ENCODE measurements at regions not wholly inside any gene's neighbourhood (a gene's known extent, or its start where the extent isn't known, plus 50 kb on each side); places are given as distances from the start of the nearest gene placed in this dataset.
"Not testable (repeated sequence)": the region's sequence is repeated elsewhere in the genome, so short reads cannot be mapped to it uniquely, and the experiment has no call there.

DNA sequence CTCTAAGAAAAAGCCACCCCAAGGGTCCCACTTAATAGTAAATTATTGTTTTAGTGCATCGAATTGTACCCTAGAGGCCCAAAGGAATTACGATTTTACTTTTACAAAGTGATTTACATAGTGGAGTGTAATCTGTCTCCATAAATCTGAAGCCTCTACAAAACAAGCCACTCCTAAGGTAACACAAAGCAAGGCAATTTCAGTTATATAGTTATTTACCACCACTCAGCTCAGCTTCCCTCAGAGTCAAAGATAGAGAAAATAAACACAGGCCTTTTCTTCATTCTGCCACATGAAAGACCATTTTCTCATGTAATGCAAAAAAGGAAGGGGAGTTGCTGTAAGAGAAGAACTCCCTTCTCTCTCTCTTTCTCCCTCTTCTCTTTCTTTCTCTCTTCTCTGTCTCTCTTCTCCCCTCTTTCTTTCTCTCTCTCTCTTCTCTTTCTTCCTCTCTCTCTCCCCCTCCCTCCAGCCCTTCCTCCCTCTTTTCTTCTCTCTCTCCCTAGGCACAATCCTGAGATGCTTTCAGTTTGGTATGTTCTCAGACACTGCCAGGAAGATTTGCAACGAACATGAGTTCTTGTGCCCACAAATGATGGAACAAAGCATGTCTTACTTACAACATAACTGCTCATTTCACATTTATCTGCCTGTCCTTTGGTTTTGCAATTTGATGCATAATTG is 264.5 kb downstream of the BCL2 start (continued):
- TF ChIP-seq, protein P1, sequence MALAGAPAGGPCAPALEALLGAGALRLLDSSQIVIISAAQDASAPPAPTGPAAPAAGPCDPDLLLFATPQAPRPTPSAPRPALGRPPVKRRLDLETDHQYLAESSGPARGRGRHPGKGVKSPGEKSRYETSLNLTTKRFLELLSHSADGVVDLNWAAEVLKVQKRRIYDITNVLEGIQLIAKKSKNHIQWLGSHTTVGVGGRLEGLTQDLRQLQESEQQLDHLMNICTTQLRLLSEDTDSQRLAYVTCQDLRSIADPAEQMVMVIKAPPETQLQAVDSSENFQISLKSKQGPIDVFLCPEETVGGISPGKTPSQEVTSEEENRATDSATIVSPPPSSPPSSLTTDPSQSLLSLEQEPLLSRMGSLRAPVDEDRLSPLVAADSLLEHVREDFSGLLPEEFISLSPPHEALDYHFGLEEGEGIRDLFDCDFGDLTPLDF (CRISPR knock-in tag; IDR thresholded peaks at IDR 0.05): no peak

DNA sequence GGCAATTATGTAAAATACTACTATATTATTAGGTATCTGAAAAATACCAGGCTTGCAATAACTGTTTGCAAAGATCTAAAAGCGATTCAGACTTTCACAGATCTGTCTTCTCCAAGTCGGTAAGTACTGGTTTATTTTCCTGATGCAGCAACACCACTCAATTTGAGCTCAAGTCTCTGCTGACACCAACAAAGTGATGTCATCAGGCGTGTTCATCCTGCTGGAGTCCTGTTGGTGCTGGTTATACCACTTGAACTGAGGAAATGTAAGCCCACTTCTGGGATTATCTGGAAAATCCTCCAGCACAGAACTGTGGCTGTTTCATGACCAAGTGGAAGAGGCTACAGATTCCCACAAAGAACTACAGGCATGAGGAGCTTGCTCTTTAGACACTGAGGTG is 267.6 kb downstream of the BCL2 start:
- Mint-ChIP-seq H3K4me3 (no peak overlapping the region), H3K27me3 (ENCODE audit: low read depth) (no peaks in the 10 kb centered on the region), H3K4me1 (peaks cover 8% of the 10 kb centered on the region), H3K27ac (no peak overlapping the region), H3K36me3 (no peaks in the 10 kb centered on the region), H3K9me3 (no peaks in the 10 kb centered on the region)
- POLR2A ChIA-PET: interaction anchor here (0.6 to 1.1 kb wide), 2 partner anchors 14 to 48 kb away, joined by 3 read pairs; no protein-coding TSS in a partner anchor
- no peak for ATAC-seq
- DNase-seq (ENCODE audit: low spot score): no peak
- CTCF ChIA-PET: interaction anchor here (0.9 kb wide), 1 partner anchor 30 kb away, joined by 3 read pairs; no protein-coding TSS in a partner anchor
- no peak for TF ChIP-seq SP1 (CRISPR knock-in tag; conservative IDR thresholded peaks at IDR 0.05)
- TF ChIP-seq ZNF232 (CRISPR knock-in tag; IDR thresholded peaks at IDR 0.05): no peak
- TF ChIP-seq, protein P1 (CRISPR knock-in tag; IDR thresholded peaks at IDR 0.05): no peak
- no peak for TF ChIP-seq EMX1 (CRISPR knock-in tag; IDR thresholded peaks at IDR 0.05)

DNA sequence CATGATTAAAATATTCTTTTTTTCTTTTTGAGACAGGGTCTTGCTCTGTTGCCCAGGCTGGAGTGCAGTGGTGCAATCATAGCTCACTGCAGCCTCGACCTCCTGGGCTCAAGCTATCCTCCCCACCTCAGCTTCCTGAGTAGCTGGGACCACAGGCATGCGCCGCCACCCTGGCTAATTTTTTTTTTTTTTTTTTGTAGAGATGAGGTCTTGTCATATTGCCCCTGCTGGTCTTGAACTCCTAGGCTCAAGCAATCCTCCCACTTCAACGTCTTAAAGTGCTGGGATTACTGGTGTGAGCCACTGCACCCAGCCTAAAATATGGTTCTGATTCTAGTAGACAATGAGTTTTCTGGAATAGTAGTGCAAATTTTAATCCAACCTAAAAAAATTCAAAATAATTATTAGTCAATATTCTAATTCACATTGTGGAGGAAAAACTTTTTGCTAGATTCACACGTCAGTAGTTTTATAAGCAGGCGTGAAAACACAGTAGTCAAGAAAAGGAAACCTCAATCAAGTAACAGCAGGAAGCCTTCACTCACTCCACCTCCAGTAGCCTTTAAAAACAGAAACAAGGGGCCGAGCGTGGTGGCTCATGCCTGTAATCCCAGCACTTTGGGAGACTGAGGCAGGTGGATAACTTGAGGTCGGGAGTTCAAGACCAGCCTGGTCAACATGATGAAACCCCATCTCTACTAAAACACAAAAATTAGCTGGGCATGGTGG is 268.7 kb downstream of the BCL2 start:
- CTCF ChIA-PET: interaction anchor here (0.9 kb wide), 1 partner anchor 28 kb away, joined by 3 read pairs; no protein-coding TSS in a partner anchor
- not testable (repeated sequence) for H3K4me3 Mint-ChIP-seq

DNA sequence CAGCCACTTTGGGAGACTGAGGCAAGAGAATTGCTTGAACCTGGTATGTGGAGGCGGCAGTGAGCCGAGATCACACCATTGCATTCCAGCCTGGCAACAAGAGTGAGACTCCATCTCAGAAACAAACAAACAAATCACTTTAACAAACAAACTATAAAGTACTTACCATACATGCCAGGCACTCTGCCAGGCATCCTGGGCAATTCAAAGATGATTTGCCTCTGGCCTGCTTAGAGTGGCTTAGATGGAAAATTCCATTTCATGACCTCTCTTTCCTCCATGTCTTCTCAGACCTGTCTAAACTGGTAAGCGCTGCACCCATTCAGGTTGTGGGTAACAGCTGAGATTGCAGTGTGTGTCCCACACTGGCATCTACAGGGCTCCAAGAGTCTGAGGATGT is 273.2 kb downstream of the BCL2 start:
- no peak for ATAC-seq
- Mint-ChIP-seq H3K4me1 (no peaks in the 10 kb centered on the region), H3K4me3 (no peak overlapping the region), H3K36me3 (no peaks in the 10 kb centered on the region), H3K27ac (no peak overlapping the region), H3K27me3 (ENCODE audit: low read depth) (no peaks in the 10 kb centered on the region), H3K9me3 (no peaks in the 10 kb centered on the region)
- DNase-seq (ENCODE audit: low spot score): no peak
- ChIA-PET CTCF (no interaction called here), POLR2A (no interaction called here)
- no peak for TF ChIP-seq ZNF671 (CRISPR knock-in tag; IDR thresholded peaks at IDR 0.05)
- TF ChIP-seq NR2C2 (CRISPR knock-in tag; IDR thresholded peaks at IDR 0.05): no peak
- no peak for TF ChIP-seq NFE2L1 (CRISPR knock-in tag; IDR thresholded peaks at IDR 0.05)
- TF ChIP-seq, protein P2, sequence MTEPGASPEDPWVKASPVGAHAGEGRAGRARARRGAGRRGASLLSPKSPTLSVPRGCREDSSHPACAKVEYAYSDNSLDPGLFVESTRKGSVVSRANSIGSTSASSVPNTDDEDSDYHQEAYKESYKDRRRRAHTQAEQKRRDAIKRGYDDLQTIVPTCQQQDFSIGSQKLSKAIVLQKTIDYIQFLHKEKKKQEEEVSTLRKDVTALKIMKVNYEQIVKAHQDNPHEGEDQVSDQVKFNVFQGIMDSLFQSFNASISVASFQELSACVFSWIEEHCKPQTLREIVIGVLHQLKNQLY (CRISPR knock-in tag; IDR thresholded peaks at IDR 0.05): no peak
- TF ChIP-seq, protein P3, sequence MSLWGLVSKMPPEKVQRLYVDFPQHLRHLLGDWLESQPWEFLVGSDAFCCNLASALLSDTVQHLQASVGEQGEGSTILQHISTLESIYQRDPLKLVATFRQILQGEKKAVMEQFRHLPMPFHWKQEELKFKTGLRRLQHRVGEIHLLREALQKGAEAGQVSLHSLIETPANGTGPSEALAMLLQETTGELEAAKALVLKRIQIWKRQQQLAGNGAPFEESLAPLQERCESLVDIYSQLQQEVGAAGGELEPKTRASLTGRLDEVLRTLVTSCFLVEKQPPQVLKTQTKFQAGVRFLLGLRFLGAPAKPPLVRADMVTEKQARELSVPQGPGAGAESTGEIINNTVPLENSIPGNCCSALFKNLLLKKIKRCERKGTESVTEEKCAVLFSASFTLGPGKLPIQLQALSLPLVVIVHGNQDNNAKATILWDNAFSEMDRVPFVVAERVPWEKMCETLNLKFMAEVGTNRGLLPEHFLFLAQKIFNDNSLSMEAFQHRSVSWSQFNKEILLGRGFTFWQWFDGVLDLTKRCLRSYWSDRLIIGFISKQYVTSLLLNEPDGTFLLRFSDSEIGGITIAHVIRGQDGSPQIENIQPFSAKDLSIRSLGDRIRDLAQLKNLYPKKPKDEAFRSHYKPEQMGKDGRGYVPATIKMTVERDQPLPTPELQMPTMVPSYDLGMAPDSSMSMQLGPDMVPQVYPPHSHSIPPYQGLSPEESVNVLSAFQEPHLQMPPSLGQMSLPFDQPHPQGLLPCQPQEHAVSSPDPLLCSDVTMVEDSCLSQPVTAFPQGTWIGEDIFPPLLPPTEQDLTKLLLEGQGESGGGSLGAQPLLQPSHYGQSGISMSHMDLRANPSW (CRISPR knock-in tag; conservative IDR thresholded peaks at IDR 0.05; ENCODE audit: low read depth): no peak
- TF ChIP-seq, protein P4, sequence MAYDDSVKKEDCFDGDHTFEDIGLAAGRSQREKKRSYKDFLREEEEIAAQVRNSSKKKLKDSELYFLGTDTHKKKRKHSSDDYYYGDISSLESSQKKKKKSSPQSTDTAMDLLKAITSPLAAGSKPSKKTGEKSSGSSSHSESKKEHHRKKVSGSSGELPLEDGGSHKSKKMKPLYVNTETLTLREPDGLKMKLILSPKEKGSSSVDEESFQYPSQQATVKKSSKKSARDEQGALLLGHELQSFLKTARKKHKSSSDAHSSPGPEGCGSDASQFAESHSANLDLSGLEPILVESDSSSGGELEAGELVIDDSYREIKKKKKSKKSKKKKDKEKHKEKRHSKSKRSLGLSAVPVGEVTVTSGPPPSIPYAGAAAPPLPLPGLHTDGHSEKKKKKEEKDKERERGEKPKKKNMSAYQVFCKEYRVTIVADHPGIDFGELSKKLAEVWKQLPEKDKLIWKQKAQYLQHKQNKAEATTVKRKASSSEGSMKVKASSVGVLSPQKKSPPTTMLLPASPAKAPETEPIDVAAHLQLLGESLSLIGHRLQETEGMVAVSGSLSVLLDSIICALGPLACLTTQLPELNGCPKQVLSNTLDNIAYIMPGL (CRISPR knock-in tag; IDR thresholded peaks at IDR 0.05): no peak
- TF ChIP-seq, protein P5, sequence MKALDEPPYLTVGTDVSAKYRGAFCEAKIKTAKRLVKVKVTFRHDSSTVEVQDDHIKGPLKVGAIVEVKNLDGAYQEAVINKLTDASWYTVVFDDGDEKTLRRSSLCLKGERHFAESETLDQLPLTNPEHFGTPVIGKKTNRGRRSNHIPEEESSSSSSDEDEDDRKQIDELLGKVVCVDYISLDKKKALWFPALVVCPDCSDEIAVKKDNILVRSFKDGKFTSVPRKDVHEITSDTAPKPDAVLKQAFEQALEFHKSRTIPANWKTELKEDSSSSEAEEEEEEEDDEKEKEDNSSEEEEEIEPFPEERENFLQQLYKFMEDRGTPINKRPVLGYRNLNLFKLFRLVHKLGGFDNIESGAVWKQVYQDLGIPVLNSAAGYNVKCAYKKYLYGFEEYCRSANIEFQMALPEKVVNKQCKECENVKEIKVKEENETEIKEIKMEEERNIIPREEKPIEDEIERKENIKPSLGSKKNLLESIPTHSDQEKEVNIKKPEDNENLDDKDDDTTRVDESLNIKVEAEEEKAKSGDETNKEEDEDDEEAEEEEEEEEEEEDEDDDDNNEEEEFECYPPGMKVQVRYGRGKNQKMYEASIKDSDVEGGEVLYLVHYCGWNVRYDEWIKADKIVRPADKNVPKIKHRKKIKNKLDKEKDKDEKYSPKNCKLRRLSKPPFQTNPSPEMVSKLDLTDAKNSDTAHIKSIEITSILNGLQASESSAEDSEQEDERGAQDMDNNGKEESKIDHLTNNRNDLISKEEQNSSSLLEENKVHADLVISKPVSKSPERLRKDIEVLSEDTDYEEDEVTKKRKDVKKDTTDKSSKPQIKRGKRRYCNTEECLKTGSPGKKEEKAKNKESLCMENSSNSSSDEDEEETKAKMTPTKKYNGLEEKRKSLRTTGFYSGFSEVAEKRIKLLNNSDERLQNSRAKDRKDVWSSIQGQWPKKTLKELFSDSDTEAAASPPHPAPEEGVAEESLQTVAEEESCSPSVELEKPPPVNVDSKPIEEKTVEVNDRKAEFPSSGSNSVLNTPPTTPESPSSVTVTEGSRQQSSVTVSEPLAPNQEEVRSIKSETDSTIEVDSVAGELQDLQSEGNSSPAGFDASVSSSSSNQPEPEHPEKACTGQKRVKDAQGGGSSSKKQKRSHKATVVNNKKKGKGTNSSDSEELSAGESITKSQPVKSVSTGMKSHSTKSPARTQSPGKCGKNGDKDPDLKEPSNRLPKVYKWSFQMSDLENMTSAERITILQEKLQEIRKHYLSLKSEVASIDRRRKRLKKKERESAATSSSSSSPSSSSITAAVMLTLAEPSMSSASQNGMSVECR (CRISPR knock-in tag; IDR thresholded peaks at IDR 0.05; ENCODE audit: borderline replicate concordance): no peak

More for the DNA sequence above, 268.7 kb downstream of the BCL2 start:
- TF ChIP-seq ZNF121 (CRISPR knock-in tag; IDR thresholded peaks at IDR 0.05): peak; percentile 44; the same call in 1 of the 2 replicates
- POLR2A ChIA-PET; ATAC-seq; H3K36me3 Mint-ChIP-seq; H3K27ac Mint-ChIP-seq; H3K4me1 Mint-ChIP-seq; DNase-seq (ENCODE audit: low spot score); H3K27me3 Mint-ChIP-seq (ENCODE audit: low read depth); H3K9me3 Mint-ChIP-seq: not testable (repeated sequence)
